ENCODE measurements at regions not wholly inside any gene's neighbourhood (a gene's known extent, or its start where the extent isn't known, plus 50 kb on each side); places are given as distances from the start of the nearest gene placed in this dataset.

DNA sequence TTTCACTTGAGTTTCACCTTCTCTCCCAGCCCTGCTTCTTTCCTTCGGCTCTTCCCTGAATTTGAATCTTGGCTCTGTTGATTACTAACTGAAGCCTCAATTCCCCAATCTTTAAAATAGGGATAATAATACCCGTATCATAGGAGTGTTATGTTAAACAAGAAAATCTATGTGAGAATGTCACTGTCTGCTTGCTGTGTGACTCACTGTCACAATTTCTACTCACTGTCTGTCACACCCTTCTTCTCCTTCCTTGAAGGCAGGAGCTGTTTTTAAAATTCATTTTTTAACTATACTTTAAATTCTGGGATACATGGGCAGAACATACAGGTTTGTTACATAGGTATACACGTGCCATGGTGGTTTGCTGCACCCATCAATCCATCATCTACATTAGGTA lies 141.6 kb upstream of the CXCR4 start:
- no peak for TF ChIP-seq POLR2A (IDR thresholded peaks at IDR 0.05)
- no peak for TF ChIP-seq EP300 (IDR thresholded peaks at IDR 0.05)
- TF ChIP-seq, protein P1, sequence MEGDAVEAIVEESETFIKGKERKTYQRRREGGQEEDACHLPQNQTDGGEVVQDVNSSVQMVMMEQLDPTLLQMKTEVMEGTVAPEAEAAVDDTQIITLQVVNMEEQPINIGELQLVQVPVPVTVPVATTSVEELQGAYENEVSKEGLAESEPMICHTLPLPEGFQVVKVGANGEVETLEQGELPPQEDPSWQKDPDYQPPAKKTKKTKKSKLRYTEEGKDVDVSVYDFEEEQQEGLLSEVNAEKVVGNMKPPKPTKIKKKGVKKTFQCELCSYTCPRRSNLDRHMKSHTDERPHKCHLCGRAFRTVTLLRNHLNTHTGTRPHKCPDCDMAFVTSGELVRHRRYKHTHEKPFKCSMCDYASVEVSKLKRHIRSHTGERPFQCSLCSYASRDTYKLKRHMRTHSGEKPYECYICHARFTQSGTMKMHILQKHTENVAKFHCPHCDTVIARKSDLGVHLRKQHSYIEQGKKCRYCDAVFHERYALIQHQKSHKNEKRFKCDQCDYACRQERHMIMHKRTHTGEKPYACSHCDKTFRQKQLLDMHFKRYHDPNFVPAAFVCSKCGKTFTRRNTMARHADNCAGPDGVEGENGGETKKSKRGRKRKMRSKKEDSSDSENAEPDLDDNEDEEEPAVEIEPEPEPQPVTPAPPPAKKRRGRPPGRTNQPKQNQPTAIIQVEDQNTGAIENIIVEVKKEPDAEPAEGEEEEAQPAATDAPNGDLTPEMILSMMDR (IDR thresholded peaks at IDR 0.05) = no peak

GRCh38 chr2:136257893-136258292 lies 139.9 kb upstream of the CXCR4 start:
- WGBS, 2 donors = 38 to 56% methylated on average over 1 of the region's 1 CpG
- TF ChIP-seq, protein P1 (IDR thresholded peaks at IDR 0.05) = no peak
- TF ChIP-seq EP300 (IDR thresholded peaks at IDR 0.05) = no peak
- TF ChIP-seq POLR2A (IDR thresholded peaks at IDR 0.05) = no peak
- Histone ChIP-seq H3K9me3 (no peaks in the 10 kb centered on the region), H3K27ac (no peak overlapping the region), H3K27me3 (no peaks in the 10 kb centered on the region), H3K4me3 (no peak overlapping the region), H3K36me3 (no peaks in the 10 kb centered on the region), H3K4me1 (no peaks in the 10 kb centered on the region)
- no peak for DNase-seq (ENCODE audit: low spot score in 2 of 2)

More for the DNA sequence above, 141.6 kb upstream of the CXCR4 start:
- Histone ChIP-seq H3K4me3 (no peak overlapping the region), H3K4me1 (no peaks in the 10 kb centered on the region), H3K27ac (no peak overlapping the region), H3K9me3 (no peaks in the 10 kb centered on the region), H3K27me3 (no peaks in the 10 kb centered on the region), H3K36me3 (no peaks in the 10 kb centered on the region)
- 91 to 97% methylated on average over 3 of the region's 3 CpGs for WGBS, 2 donors
- DNase-seq (ENCODE audit: low spot score in 2 of 2) = no peak

- Histone ChIP-seq H3K36me3 (no peaks in the 10 kb centered on the region), H3K9me3 (no peaks in the 10 kb centered on the region), H3K4me1 (peaks cover 0 to 8% (median 0%) of the 10 kb centered on the region in 4 donors), H3K27me3 (no peaks in the 10 kb centered on the region), H3K27ac (peak overlapping the region in 2 of 4 donors; percentile 34), H3K4me3 (no peak overlapping the region)
- peak in 1 of 2 donors; percentile 52 for TF ChIP-seq EP300 (IDR thresholded peaks at IDR 0.05)
- no peak for TF ChIP-seq POLR2A (IDR thresholded peaks at IDR 0.05)
- WGBS, 2 donors = 77 to 87% methylated on average over 9 of the region's 9 CpGs
- DNase-seq (ENCODE audit: low spot score in 2 of 2) = no peak
Observed at GRCh38 chr2:136255648-136256461, 137.9 kb upstream of the CXCR4 start.

DNA sequence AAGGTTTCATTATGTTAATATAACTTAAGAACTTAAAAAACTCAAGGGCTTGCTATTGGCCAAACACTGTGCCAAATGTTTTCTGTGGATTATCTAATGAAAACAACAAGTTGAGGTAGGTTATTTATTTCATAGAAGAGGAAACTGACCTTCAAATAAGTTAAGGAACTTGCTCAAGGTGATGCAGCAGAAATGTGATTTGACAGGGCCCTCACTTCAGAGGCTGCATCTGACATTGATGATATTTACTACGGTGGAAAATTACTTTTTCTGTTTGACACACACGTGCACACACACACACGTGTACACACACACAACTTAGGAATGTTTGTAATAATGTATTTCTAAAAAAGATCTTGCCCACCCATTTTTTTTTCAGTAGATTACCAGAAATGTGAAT lies 137.2 kb upstream of the CXCR4 start:
- H3K4me1 ChIP-seq = peaks cover 0 to 8% (median 0%) of the 10 kb centered on the region in 4 donors
- no peaks in the 10 kb centered on the region for H3K27me3 ChIP-seq
- H3K4me3 ChIP-seq = no peak overlapping the region
- 87 to 92% methylated on average over 3 of the region's 3 CpGs for WGBS, 2 donors
- H3K36me3 ChIP-seq = no peaks in the 10 kb centered on the region
- TF ChIP-seq EP300 (IDR thresholded peaks at IDR 0.05) (no peak), POLR2A (IDR thresholded peaks at IDR 0.05) (no peak)
- TF ChIP-seq, protein P1 (IDR thresholded peaks at IDR 0.05) = no peak
- H3K27ac ChIP-seq = no peak overlapping the region
- H3K9me3 ChIP-seq = no peaks in the 10 kb centered on the region
- no peak for DNase-seq (ENCODE audit: low spot score in 2 of 2)

DNA sequence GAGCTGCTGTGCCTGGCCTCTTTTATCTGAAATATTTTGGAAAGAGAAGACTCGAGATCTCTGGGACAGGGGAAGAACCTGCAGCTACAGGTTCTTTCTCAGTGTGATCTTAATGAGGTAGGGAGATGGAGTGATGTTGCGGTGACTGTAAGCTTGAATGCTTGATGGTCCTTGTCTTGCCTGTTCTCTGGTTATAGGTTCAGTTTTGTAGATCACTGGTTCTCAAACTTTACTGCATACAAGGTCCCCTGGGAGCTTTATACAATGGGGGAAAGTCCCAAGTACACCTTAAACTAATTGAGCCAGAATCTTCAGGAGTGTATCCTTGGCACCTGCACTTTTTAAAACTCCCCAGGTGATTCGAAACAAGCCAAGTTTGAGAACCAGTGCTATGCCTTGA lies 136.7 kb upstream of the CXCR4 start:
- no peaks in the 10 kb centered on the region for H3K36me3 ChIP-seq
- no peak for DNase-seq (ENCODE audit: low spot score in 2 of 2)
- peak overlapping the region in 1 of 4 donors; percentile 36 for H3K27ac ChIP-seq
- H3K27me3 ChIP-seq = no peaks in the 10 kb centered on the region
- TF ChIP-seq, protein P1 (IDR thresholded peaks at IDR 0.05) = no peak
- TF ChIP-seq EP300 (IDR thresholded peaks at IDR 0.05) = no peak
- TF ChIP-seq POLR2A (IDR thresholded peaks at IDR 0.05) = no peak
- H3K4me1 ChIP-seq = peaks cover 0 to 8% (median 0%) of the 10 kb centered on the region in 4 donors
- no peaks in the 10 kb centered on the region for H3K9me3 ChIP-seq
- H3K4me3 ChIP-seq = no peak overlapping the region
- WGBS, 2 donors = 57 to 61% methylated on average over 3 of the region's 3 CpGs

Measured in tibial nerve (tissue), 4 donors.